ENCODE measurements at regions not wholly inside any gene's neighbourhood (a gene's known extent, or its start where the extent isn't known, plus 50 kb on each side); places are given as distances from the start of the nearest gene placed in this dataset.
A peak's percentile ranks its signal among the peaks of the same experiment; 100 is the strongest.

DNA sequence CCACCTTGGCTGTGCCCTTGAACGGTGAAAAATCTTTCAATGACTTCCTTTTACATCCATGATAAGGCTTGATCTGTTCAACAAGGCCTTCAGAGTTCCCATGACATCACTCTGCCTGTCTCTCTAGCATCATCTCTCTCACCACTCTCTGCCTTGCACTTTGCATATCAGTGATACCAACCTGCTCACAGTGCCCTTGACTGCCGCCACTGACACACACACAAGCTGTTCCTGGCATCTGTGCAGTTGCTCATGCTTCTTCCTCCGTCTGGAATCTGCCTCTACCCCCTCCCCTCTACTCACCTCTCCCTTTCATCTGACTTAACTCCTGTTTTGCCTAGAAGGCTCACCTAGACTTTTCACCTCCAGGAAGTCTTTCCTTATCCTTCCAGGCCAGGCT, 79.1 kb upstream of the SEC11C start:
- peak in 2 of 7 donors; percentile 24 to 56 for DNase-seq
- Histone ChIP-seq H3K27ac (no peak overlapping the region), H3K4me1 (replicated peaks in 1 of 2) (no peaks in the 10 kb centered on the region), H3K36me3 (replicated peaks in 1 of 2) (no peaks in the 10 kb centered on the region), H3K4me3 (no peak overlapping the region), H3K27me3 (no peaks in the 10 kb centered on the region), H3K9me3 (replicated peaks in 1 of 3) (no peaks in the 10 kb centered on the region)
- WGBS, 4 donors = 38 to 46% (median 39%) methylated on average over 3 of the region's 3 CpGs
- intact Hi-C loops (cut with DNase I) = no loop called here
- TF ChIP-seq, protein P1, sequence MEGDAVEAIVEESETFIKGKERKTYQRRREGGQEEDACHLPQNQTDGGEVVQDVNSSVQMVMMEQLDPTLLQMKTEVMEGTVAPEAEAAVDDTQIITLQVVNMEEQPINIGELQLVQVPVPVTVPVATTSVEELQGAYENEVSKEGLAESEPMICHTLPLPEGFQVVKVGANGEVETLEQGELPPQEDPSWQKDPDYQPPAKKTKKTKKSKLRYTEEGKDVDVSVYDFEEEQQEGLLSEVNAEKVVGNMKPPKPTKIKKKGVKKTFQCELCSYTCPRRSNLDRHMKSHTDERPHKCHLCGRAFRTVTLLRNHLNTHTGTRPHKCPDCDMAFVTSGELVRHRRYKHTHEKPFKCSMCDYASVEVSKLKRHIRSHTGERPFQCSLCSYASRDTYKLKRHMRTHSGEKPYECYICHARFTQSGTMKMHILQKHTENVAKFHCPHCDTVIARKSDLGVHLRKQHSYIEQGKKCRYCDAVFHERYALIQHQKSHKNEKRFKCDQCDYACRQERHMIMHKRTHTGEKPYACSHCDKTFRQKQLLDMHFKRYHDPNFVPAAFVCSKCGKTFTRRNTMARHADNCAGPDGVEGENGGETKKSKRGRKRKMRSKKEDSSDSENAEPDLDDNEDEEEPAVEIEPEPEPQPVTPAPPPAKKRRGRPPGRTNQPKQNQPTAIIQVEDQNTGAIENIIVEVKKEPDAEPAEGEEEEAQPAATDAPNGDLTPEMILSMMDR (IDR thresholded peaks at IDR 0.05) = no peak
- TF ChIP-seq POLR2A (IDR thresholded peaks at IDR 0.05) = no peak

DNA sequence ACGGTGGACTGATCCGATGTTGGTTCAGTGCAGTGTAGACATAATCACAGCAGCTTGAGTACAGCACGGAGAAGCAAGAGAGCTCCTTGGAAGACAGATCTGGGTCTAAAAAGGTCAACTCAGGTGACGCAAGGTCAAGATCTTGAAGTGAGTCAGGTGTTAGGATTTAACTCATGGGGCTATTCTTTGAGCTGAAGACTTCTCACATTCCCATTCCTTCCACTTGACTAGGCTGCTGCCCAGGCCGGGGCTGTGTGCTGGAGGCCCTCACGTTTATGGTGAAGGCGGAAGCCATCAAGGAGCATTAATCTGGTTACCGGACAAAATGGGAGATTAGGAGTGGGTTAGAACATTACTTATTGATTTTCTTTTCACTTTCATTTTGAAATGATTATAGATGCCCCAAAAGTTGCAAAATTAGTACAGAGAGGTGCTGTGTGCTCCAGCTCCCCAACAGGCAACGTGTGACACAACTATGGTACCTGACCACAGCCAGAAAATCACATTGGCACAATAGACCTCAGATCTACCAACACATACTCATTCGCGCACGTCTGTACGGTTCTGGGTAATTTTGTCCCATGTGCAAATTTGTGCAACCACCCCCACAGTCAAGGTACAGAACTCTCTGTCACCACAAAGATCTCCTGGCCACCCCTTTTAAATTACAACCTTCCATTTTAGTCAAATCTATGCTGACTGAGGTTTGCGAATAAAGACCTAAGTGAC, 77.6 kb upstream of the SEC11C start:
- H3K27me3 ChIP-seq = no peaks in the 10 kb centered on the region
- intact Hi-C loops (cut with DNase I) = no loop called here
- peak in 1 of 7 donors; percentile 15 for DNase-seq
- no peaks in the 10 kb centered on the region for H3K9me3 ChIP-seq (replicated peaks in 1 of 3)
- H3K4me1 ChIP-seq (replicated peaks in 1 of 2) = no peaks in the 10 kb centered on the region
- no peaks in the 10 kb centered on the region for H3K36me3 ChIP-seq (replicated peaks in 1 of 2)
- 90 to 95% (median 93%) methylated on average over 14 of the region's 14 CpGs for WGBS, 4 donors
- no peak overlapping the region for H3K27ac ChIP-seq
- no peak for TF ChIP-seq POLR2A (IDR thresholded peaks at IDR 0.05)
- TF ChIP-seq, protein P1 (IDR thresholded peaks at IDR 0.05) = no peak
- H3K4me3 ChIP-seq = no peak overlapping the region

DNA sequence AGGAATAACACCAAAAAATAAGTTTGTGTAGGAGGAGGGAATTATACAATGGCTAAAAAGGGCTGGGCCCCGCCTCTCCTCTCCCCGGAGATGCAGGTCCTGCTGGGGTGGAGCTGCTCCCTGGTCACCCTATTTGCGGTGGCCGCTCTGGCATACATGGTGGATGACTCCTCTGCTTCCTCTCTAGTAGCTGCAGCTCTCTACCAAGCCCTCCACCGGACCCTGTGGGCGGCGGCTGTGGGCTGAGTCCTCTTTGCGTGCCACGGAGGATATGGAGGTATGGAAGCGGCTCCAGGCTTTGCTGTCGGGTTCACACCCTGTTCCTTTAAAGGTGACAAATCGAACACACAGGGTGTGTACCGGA, 77.1 kb upstream of the SEC11C start:
- no peaks in the 10 kb centered on the region for H3K36me3 ChIP-seq (replicated peaks in 1 of 2)
- H3K4me3 ChIP-seq = no peak overlapping the region
- intact Hi-C loops (cut with DNase I) = no loop called here
- H3K27me3 ChIP-seq = no peaks in the 10 kb centered on the region
- H3K4me1 ChIP-seq (replicated peaks in 1 of 2) = no peaks in the 10 kb centered on the region
- WGBS, 4 donors = 86 to 94% (median 92%) methylated on average over 13 of the region's 13 CpGs
- H3K27ac ChIP-seq = no peak overlapping the region
- no peak for TF ChIP-seq POLR2A (IDR thresholded peaks at IDR 0.05)
- TF ChIP-seq, protein P1 (IDR thresholded peaks at IDR 0.05) = no peak
- no peaks in the 10 kb centered on the region for H3K9me3 ChIP-seq (replicated peaks in 1 of 3)
- peak in 1 of 7 donors; percentile 36 for DNase-seq

DNA sequence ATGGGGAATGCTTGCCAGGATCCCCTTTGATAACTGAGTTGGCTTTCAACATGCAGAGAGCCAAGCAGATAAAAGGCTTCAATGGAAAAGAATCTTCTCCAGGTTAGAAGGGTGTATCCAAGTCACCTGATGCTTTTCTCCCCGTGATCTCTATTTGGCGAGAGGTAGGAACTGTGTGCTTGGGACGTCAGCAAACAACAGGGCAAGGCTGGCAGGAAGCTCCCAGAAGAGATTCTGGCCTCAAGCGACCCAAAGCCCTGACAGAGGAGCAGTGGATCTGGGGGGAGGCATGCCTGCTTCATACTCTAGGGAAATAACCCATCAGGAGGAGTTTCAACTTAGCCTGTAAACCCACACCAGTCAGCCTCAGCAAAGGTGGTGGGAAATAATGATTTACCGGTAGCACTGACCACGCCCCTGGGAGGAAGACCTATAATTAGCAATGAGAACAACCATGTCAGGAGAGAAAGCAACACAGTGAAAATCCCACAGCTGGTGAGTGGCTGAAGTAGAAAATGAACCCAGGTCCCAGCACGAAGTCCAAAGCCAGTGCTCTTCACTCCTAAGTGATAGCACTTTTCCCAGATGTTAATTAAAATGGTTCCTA, 76.3 kb upstream of the SEC11C start:
- H3K4me3 ChIP-seq = no peak overlapping the region
- H3K4me1 ChIP-seq (replicated peaks in 1 of 2) = no peaks in the 10 kb centered on the region
- no peak for TF ChIP-seq POLR2A (IDR thresholded peaks at IDR 0.05)
- TF ChIP-seq, protein P1 (IDR thresholded peaks at IDR 0.05) = no peak
- no peaks in the 10 kb centered on the region for H3K9me3 ChIP-seq (replicated peaks in 1 of 3)
- H3K27me3 ChIP-seq = no peaks in the 10 kb centered on the region
- WGBS, 4 donors = 61 to 79% (median 73%) methylated on average over 7 of the region's 7 CpGs
- DNase-seq = no peak
- intact Hi-C loops (cut with DNase I) = no loop called here
- H3K27ac ChIP-seq = no peak overlapping the region
- no peaks in the 10 kb centered on the region for H3K36me3 ChIP-seq (replicated peaks in 1 of 2)

Measured in adrenal gland (tissue), 9 donors.